GM12864 (cell line): ENCODE measurements at regions not wholly inside any gene's neighbourhood (a gene's known extent, or its start where the extent isn't known, plus 50 kb on each side); places are given as distances from the start of the nearest gene placed in this dataset.

Source experiments
- DNase-seq: peaks from one replicate; pipeline ENCODE4 v3.0.0-alpha.2; 2011; ENCODE audit warnings: low read depth
- H3K4me3 ChIP-seq: 2 replicates; pipeline ENCODE4 v1.5.1; 2011; ENCODE audit warnings: mild to moderate bottlenecking, low read depth, low read length, control low read depth
- TF ChIP-seq, protein P1 (sequence below): IDR thresholded peaks from 2 replicates; pipeline ENCODE4 v1.5.1; 2011; ENCODE audit warnings: low read depth, mild to moderate bottlenecking, moderate library complexity, low read length, control low read depth, inconsistent platforms; ENCODE audit errors: missing control alignments

DNA sequence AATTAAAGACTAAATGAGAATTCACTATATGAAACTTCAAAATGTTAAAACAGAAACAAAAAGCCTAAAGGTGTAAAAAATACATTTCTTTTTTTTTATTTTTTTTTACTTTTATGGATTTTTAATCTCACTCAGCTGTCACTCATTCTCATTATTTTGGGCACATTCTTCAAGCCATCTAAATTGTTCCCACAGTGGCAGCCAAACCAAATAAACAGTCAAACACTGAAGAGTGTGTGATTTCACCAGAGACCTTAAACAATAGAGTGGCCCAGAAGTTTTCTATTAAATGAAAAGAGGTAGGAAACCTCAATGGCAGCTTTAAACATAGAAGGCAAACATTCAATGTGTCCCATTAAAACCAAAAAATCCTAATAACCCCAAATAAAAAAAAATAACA lies 616.1 kb downstream of the OTOL1 start:
- TF ChIP-seq, protein P1, sequence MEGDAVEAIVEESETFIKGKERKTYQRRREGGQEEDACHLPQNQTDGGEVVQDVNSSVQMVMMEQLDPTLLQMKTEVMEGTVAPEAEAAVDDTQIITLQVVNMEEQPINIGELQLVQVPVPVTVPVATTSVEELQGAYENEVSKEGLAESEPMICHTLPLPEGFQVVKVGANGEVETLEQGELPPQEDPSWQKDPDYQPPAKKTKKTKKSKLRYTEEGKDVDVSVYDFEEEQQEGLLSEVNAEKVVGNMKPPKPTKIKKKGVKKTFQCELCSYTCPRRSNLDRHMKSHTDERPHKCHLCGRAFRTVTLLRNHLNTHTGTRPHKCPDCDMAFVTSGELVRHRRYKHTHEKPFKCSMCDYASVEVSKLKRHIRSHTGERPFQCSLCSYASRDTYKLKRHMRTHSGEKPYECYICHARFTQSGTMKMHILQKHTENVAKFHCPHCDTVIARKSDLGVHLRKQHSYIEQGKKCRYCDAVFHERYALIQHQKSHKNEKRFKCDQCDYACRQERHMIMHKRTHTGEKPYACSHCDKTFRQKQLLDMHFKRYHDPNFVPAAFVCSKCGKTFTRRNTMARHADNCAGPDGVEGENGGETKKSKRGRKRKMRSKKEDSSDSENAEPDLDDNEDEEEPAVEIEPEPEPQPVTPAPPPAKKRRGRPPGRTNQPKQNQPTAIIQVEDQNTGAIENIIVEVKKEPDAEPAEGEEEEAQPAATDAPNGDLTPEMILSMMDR = no peak
- H3K4me3 ChIP-seq = no peak overlapping the region
- DNase-seq = no peak

DNA sequence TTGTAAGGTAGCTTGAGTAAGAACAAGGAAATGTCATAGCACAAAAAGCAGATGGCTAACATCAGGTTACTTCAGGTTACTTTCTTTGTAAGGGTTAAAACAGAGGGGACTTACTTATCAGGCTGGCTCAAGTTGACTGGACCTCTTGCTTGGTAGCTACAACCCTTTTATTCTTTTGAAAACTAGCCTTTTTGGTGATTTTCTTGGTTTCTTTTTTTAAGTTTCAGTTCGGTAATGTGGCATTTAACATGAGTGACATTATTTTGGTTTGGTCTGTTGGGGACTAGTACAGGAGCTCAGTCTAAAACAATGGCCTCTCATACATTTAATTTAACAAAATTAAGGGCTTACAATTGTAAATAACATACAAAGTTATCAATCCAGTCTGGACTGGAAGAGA lies 621.4 kb downstream of the OTOL1 start:
- TF ChIP-seq, protein P1 = no peak
- DNase-seq = no peak
- no peak overlapping the region for H3K4me3 ChIP-seq

DNA sequence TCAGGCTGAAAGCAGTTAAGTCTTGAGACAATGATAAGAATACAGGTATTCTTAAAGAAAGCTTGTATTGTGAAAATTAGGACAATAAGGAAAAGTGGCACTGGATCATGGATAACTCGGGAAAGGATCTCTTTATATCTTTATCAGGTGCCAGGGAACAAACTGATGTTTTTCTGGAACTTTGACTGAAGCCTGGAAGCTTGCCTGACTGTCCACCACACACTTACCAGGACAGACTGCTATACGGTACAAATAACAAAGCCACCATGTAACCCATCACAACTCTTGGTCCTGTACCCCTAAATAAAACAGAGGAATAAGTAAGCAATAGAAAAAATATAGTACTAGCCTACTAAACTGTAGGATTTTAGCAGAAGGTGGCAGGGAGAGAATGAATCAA lies 623.0 kb downstream of the OTOL1 start:
- TF ChIP-seq, protein P1 = no peak
- no peak for DNase-seq
- no peak overlapping the region for H3K4me3 ChIP-seq

DNA sequence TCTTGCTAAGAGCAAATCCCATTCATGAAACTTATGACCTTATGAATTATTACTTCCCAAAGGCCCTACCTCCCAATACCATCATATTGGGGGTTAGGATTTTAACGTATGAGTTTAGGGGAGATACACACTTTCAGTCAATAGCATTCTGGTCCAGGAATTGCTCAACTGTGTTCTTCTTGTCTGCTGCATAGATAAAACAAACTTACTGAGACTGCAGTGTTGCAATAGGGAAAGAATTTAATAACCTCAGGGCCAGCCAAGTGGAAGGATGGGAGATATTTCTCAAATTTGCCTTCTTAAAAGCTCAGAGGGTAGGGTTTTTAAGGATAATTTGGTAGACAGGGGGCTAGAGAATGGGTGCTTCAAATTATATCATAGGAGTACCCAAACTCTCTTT lies 625.8 kb downstream of the OTOL1 start:
- no peak overlapping the region for H3K4me3 ChIP-seq
- TF ChIP-seq, protein P1 = no peak
- DNase-seq = no peak

DNA sequence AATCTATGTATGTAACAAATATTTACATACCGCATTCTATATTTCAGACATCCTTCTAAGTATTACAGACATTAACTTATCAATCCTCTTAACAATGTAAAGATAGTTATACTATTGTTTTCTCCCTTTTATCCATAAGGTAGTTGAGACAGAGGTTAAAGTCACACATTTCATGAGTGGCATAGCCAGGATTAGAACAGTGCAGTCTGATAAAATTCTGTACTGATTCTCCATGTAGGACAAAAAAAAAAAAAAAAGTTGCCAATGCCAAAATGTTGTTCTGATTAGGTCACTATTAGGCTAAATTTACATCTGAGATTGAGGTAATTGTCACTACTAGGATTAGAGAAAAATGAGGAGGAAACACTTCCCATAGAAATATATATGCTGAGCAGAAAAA lies 629.2 kb downstream of the OTOL1 start:
- TF ChIP-seq, protein P1 = no peak
- DNase-seq = no peak
- no peak overlapping the region for H3K4me3 ChIP-seq

DNA sequence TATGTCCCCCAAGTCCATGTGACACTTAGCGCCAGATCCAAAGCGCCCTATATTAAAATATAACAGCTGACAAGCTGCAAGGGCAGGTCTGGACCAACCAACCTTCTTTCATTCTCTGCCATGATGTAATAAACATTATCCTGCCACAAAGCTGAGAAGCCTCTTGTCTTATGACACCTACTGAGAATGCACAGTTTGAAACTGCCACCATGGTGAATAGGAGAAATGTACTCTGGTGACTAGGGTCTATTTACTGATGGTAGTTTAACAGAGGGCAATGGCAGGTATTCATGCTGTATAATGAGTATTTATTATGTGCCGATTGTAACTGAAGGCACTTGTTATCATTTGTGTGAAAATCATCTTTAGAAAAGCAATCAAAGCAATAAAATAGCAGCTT lies 634.0 kb downstream of the OTOL1 start:
- TF ChIP-seq, protein P1 = no peak
- DNase-seq = no peak
- no peak overlapping the region for H3K4me3 ChIP-seq

DNA sequence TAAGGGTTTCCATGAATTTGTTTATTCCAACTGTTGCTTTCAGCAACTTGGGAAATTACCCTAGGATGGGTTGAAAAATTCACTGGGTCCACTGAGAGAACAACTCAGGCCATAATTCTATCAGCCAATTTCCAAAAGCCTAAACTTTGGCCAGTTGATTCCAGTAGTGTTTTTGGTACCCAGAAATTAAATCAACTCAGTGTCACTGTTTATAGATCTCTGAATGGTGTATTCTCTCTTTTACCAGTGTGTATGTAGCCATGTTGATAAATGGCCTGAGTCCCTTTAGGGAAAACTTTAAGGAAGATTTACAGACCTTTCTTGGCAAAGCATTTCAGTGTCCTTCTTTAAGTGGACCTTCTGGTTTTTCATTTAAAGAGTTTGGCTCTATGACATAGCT lies 636.4 kb downstream of the OTOL1 start:
- no peak overlapping the region for H3K4me3 ChIP-seq
- DNase-seq = no peak
- TF ChIP-seq, protein P1 = no peak
